ENCODE measurements at regions not wholly inside any gene's neighbourhood (a gene's known extent, or its start where the extent isn't known, plus 50 kb on each side); places are given as distances from the start of the nearest gene placed in this dataset.

DNA sequence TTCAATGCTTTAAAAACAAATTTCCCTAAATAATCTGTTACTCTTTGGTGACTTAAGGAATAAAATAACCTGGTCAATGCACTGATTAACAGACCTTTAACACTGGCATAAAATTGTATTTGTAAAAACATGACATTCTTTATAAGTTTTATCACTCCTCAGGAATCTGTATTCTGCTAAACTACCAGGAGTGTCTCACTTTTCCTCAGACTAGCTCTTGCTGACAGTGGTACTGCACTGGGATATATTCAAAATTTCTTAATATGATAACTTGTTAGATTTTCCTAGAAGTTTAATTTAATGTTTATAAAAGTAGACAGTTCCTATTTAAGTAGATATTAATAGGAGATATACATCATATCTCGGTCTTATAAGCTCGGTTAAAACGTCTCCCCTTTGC, 363.4 kb upstream of the ARHGEF26 start:
- no peak for TF ChIP-seq CTCF (IDR thresholded peaks at IDR 0.05)
- no peak for TF ChIP-seq POLR2A (IDR thresholded peaks at IDR 0.05)

Measured in heart left ventricle (tissue), 13 donors.